ENCODE measurements at regions not wholly inside any gene's neighbourhood (a gene's known extent, or its start where the extent isn't known, plus 50 kb on each side); places are given as distances from the start of the nearest gene placed in this dataset.
"Not testable (repeated sequence)": the region's sequence is repeated elsewhere in the genome, so short reads cannot be mapped to it uniquely, and the experiment has no call there.

GRCh38 chr20:52332649-52333250, 141.2 kb upstream of the ZFP64 start:
- no peak for ATAC-seq
- intact Hi-C loops (cut with DNase I, micrococcal nuclease): no loop called here
- no peak for DNase-seq

DNA sequence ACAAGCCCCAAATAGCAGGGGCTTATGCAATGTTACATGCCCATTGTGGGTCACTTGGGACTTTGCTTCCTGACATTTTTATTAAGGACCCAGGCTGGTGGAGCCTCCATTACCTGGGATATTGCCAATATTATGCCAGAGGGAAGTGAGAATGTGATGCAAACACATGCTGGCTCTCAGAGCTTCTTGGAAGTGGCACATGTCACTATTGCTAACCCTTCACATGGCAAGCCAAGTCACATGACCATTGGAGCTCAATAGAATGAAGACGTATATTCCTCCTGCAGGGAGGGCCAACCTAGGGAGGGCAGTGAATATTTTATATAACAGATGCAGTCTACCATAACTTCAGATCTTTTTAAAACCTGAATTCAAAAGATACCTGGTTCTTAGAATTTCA, 140.7 kb upstream of the ZFP64 start:
- ATAC-seq (no peak), DNase-seq (no peak)
- intact Hi-C loops (cut with DNase I, micrococcal nuclease): no loop called here

- no peak for ATAC-seq
- intact Hi-C loops (cut with DNase I, micrococcal nuclease): no loop called here
- DNase-seq: no peak
Observed at GRCh38 chr20:52331655-52332054, 140.1 kb upstream of the ZFP64 start.

DNA sequence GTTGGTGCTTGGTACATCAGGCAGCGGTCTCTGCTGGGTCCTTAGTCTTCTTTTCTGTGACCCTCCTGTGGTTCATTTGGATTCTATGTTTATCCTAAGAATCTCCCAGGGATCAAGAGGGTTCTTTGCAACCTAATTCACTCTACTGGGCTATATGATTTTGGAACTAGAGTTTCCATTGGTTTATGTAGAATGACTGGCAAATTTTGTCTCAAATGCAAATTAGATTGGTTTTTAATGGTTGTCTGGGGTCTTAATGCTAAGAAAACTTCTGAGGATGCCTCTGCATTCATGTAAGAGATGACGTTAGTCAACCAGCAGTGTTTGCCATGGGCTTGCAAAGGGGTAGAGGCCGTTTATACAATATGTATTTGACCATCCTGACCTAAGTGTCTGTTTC, 129.8 kb upstream of the ZFP64 start:
- no peak for ATAC-seq
- DNase-seq: no peak
- intact Hi-C loops (cut with DNase I, micrococcal nuclease): no loop called here

- intact Hi-C loops (cut with DNase I, micrococcal nuclease): no loop called here
- no peak for ATAC-seq
- no peak for DNase-seq
Observed at GRCh38 chr20:52318651-52319050, 127.1 kb upstream of the ZFP64 start.

GRCh38 chr20:52313341-52313963, 121.9 kb upstream of the ZFP64 start:
- DNase-seq (no peak), ATAC-seq (peak; percentile 64)
- intact Hi-C loops (cut with DNase I, micrococcal nuclease): loop anchor here in 1 of 2 donors (5.0 kb wide), 1 partner anchor 1234 kb away; no protein-coding TSS in a partner anchor

- intact Hi-C loops (cut with DNase I, micrococcal nuclease): loop anchor here in 1 of 2 donors (5.0 kb wide), 1 partner anchor 1235 kb away; no protein-coding TSS in a partner anchor
- ATAC-seq (peak; percentile 63), DNase-seq (peak in 1 of 2 donors; percentile 38)
Observed at GRCh38 chr20:52312132-52312729, 120.7 kb upstream of the ZFP64 start.

GRCh38 chr20:52311209-52311794, 119.7 kb upstream of the ZFP64 start:
- no peak for DNase-seq
- ATAC-seq: no peak
- intact Hi-C loops (cut with DNase I, micrococcal nuclease): loop anchor here in 1 of 2 donors (5.0 kb wide), 1 partner anchor 1236 kb away; no protein-coding TSS in a partner anchor

- DNase-seq (no peak), ATAC-seq (no peak)
- intact Hi-C loops (cut with DNase I, micrococcal nuclease): no loop called here
Observed at GRCh38 chr20:52309181-52309580, 117.6 kb upstream of the ZFP64 start.

DNA sequence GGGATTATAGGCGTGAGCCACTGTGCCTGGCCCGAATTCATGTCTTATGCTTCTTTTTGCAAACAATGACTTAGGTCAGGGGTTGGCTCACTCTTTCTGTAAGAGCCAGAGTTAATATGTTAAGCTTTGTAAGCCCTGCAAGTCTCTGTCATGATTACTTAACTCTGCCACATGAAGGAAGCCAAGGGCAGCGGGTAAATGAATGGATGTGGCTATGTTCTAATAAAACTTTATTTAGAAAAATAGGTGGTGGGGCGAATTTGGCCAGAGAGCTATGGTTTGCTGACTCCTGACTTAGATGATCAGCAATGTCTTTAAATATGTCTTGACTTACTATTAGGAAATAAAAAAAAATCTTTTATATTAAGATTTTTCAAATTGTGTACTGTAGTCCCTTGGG, 114.9 kb upstream of the ZFP64 start:
- no peak for ATAC-seq
- no peak for DNase-seq
- intact Hi-C loops (cut with DNase I, micrococcal nuclease): no loop called here

DNA sequence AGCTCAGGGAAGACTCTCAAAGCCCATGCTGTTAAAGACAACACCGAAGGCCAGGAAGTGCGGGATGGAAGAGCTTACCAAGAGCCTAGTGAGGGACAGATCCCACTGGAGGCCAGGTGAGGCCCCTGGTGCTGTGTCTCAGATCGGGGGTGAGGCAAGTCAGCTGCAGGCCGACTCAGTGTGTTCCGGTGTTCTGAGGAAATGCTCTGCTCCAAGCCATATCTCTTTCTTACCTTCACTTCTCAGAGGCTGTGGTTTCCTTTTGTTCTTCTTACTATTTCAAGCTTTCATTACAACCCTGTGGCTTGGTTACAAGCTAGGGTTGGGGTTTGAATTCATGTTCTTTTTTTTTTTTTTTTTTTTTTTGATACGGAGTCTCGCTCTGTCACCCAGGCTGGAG, 114.3 kb upstream of the ZFP64 start:
- intact Hi-C loops (cut with DNase I, micrococcal nuclease): no loop called here
- ATAC-seq (no peak), DNase-seq (no peak)

DNA sequence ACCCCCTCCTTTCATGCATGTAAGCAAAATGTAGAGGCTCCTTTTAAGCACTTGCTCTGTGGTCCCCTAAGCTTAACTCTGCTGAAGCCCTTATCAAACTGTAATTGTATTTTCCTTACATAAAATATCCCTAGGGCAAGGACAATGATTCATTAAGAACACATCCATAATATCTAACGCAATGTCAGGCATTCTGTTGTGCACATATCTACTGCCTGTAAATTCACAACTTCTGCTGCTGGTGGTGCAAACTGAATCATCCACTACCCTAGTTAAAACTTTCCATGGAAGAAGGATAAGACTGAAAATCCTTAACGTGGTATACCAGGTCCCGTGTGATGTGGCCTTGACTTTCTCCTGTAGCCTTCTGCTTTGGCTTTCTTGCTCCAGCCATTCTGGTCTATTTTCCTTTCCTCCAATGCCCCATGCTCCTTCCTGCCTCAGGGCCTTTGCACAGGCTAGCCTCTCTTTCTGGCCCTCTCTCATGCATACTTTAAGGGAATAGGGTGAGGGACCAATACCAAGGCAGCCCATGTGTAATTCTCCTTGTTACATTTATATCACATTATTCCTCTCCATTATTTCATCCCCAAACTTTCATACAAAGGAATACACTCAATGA, 113.6 kb upstream of the ZFP64 start:
- no peak for DNase-seq
- no peak for ATAC-seq
- intact Hi-C loops (cut with DNase I, micrococcal nuclease): no loop called here

GRCh38 chr20:52303281-52303950, 111.8 kb upstream of the ZFP64 start:
- intact Hi-C loops (cut with DNase I, micrococcal nuclease): no loop called here
- ATAC-seq (no peak), DNase-seq (no peak)

DNA sequence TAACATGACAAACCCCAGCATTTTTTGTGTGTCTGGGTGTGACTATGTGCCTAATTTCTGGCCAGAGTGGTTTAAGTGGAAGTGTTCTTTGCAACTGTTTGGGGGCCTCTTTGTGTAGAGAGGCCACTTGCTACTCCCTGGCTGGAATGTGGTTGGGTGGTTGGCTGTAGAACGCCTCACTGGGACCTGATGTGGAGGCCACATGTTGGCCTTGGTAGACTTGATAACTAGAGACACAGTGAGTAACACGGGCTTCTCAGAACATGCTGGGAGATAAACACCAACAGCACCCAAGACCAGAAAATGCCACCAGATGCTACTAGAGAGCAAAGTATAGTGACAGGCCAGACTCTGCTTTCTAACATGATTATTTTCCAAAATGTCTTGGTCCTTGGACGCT, 111.2 kb upstream of the ZFP64 start:
- intact Hi-C loops (cut with DNase I, micrococcal nuclease): no loop called here
- DNase-seq (no peak), ATAC-seq (no peak)

DNA sequence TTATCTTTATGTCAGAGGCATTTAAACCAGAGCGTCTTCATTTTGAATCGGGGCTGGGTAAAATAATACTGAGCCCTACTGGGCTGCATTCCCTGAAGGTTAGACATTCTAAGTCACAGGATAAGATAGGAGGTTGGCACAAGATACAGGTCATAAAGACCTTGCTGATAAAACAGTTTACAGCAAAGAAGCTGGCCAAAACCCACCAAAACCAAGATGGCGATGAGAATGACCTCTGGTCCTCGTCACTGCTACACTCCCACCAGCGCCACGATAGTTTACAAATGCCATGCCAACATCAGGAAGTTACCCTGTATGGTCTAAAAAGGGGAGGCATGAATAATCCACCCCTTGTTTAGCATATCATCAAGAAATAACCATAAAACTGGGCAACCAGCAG, 110.5 kb upstream of the ZFP64 start:
- intact Hi-C loops (cut with DNase I, micrococcal nuclease); DNase-seq: not testable (repeated sequence)

GRCh38 chr20:52295556-52295955, 104.0 kb upstream of the ZFP64 start:
- intact Hi-C loops (cut with DNase I, micrococcal nuclease): no loop called here
- ATAC-seq (no peak), DNase-seq (no peak)

More for the DNA sequence above, 110.5 kb upstream of the ZFP64 start:
- not testable (repeated sequence) for ATAC-seq

DNA sequence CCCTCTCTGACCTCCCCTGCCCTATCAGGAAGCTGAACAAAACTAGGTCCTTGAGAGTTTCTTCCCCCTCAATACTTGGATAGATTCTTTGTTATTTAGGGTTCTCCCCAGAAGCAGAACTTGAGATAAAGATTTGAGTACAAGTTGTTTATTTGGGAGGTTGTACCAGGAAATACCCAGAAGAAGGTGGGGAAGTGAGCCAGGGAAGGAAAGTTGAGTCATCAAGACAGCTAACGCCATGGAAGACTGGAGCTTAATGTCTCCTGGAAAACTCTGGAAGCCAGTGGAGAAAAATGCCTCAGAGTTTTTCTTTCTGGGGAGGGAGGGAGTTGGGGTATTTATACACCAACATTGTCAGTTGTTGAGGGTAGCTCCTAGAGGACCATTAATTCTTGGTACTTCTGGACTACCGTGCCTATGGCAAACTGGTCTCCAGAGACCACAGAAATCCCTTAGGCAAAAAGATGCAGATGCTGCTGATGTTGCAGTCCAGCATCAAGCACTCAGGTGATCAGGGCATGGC, 102.6 kb upstream of the ZFP64 start:
- ATAC-seq (no peak), DNase-seq (no peak)
- intact Hi-C loops (cut with DNase I, micrococcal nuclease): no loop called here

- intact Hi-C loops (cut with DNase I, micrococcal nuclease): no loop called here
- DNase-seq (no peak), ATAC-seq (no peak)
Observed at GRCh38 chr20:52291109-52291508, 99.5 kb upstream of the ZFP64 start.

- intact Hi-C loops (cut with DNase I, micrococcal nuclease): no loop called here
- ATAC-seq: no peak
- DNase-seq: no peak
Observed at GRCh38 chr20:52290569-52290968, 99.0 kb upstream of the ZFP64 start.

Measured in left colon (tissue), 2 donors.